Keratinocyte (primary cell): ENCODE measurements at regions not wholly inside any gene's neighbourhood (a gene's known extent, or its start where the extent isn't known, plus 50 kb on each side); places are given as distances from the start of the nearest gene placed in this dataset.

Source experiments
- DNase-seq: peaks from one replicate; pipeline ENCODE4 v3.0.0-alpha.2; 2011; ENCODE audit warnings: low read depth, missing footprints, low spot score
- FAIRE-seq: peaks from 2 replicates; lab custom pipeline; 2011; peaks lifted over from hg19 to GRCh38; lab: Jason Lieb, UNC
- H2AFZ ChIP-seq: 2 replicates; pipeline ENCODE4 v1.6.0; 2012; ENCODE audit warnings: low read length, control low read depth, inconsistent platforms; ENCODE audit not compliant: control insufficient read depth
- H3K27ac ChIP-seq: 2 replicates; pipeline ENCODE4 v1.5.1; 2011; ENCODE audit warnings: low read length; ENCODE audit not compliant: control insufficient read depth, insufficient read depth
- H3K27me3 ChIP-seq: 3 replicates; pipeline ENCODE4 v1.6.0; 2011; ENCODE audit warnings: low read length; ENCODE audit not compliant: control insufficient read depth, insufficient read depth; ENCODE audit errors: extremely low read depth
- H3K36me3 ChIP-seq, 2 experiments: 2 replicates in 1 of 2; 3 replicates in 1 of 2; pipeline ENCODE4 v1.5.1; 2011; ENCODE audit warnings: low read length in 2 of 2, mild to moderate bottlenecking in 1 of 2; ENCODE audit not compliant: control insufficient read depth in 2 of 2, insufficient read depth in 2 of 2; ENCODE audit errors: extremely low read depth in 1 of 2
- H3K4me1 ChIP-seq: 3 replicates; pipeline ENCODE4 v1.5.1; 2011; ENCODE audit warnings: low read length; ENCODE audit not compliant: control insufficient read depth, insufficient read depth; ENCODE audit errors: extremely low read depth
- H3K4me2 ChIP-seq: 3 replicates; pipeline ENCODE4 v1.6.0; 2011; ENCODE audit warnings: low read depth, low read length; ENCODE audit not compliant: control insufficient read depth, insufficient read depth; ENCODE audit errors: extremely low read depth
- H3K4me3 ChIP-seq, 3 experiments: fragments of 200-600 bp in 1 of 3; sonication (generic) in 1 of 3; 2 replicates in 2 of 3; 3 replicates in 1 of 3; pipeline ENCODE4 v1.5.1; 2011 to 2016; ENCODE audit warnings: low read length in 3 of 3, mild to moderate bottlenecking in 3 of 3, control low read depth in 2 of 3, inconsistent platforms in 1 of 3, low read depth in 1 of 3, mixed read lengths in 1 of 3, mixed run types in 1 of 3, moderate library complexity in 1 of 3; ENCODE audit not compliant: control insufficient read depth in 2 of 3, insufficient read depth in 2 of 3; ENCODE audit errors: extremely low read depth in 1 of 3
- H3K79me2 ChIP-seq: 2 replicates; pipeline ENCODE4 v1.6.0; 2012; ENCODE audit warnings: low read length; ENCODE audit not compliant: control insufficient read depth, insufficient read depth
- H3K9ac ChIP-seq: 3 replicates; pipeline ENCODE4 v1.6.0; 2011; ENCODE audit warnings: low read length; ENCODE audit not compliant: control insufficient read depth, insufficient read depth; ENCODE audit errors: extremely low read depth
- H3K9me1 ChIP-seq: 3 replicates; pipeline ENCODE4 v1.6.0; 2011; ENCODE audit warnings: low read length; ENCODE audit not compliant: control insufficient read depth, insufficient read depth; ENCODE audit errors: extremely low read depth
- H3K9me3 ChIP-seq: 2 replicates; pipeline ENCODE4 v1.5.1; 2012; ENCODE audit warnings: low read depth, low read length; ENCODE audit not compliant: control insufficient read depth
- H4K20me1 ChIP-seq: 3 replicates; pipeline ENCODE4 v1.6.0; 2011; ENCODE audit warnings: low read length; ENCODE audit not compliant: control insufficient read depth, insufficient read depth; ENCODE audit errors: extremely low read depth
- CTCF ChIP-seq, 3 experiments: IDR thresholded peaks in 1 of 3; conservative IDR thresholded peaks in 1 of 3; optimal IDR thresholded peaks in 1 of 3; 2 replicates in 2 of 3; 3 replicates in 1 of 3; pipeline versions ENCODE3 to v1.5.1; 2011; ENCODE audit warnings: low read length in 3 of 3, mild to moderate bottlenecking in 3 of 3, moderate library complexity in 2 of 3, control low read depth in 1 of 3, inconsistent platforms in 1 of 3; ENCODE audit not compliant: insufficient read depth in 2 of 3; ENCODE audit errors: extremely low read depth in 1 of 3
- EZH2 ChIP-seq: IDR thresholded peaks from one replicate; pipeline ENCODE4 v1.6.1; 2012; ENCODE audit warnings: inconsistent platforms, mild to moderate bottlenecking, low read length, moderate library complexity
- dilution Hi-C: fragments of 300-500 bp; cut with MboI; formaldehyde crosslinking; loops from one replicate; pipeline ENCODE4 v1.7.0; 2020; ENCODE audit warnings: low sequenced_read_pairs; ENCODE audit not compliant: extremely low pct_ligation_motif_present

GRCh38 chr2:2879071-2879470, 498.5 kb downstream of the EIPR1 start:
- no peaks in the 10 kb centered on the region for H4K20me1 ChIP-seq
- no peaks in the 10 kb centered on the region for H3K9me3 ChIP-seq
- no peaks in the 10 kb centered on the region for H3K79me2 ChIP-seq
- H2AFZ ChIP-seq, result no peak overlapping the region
- no peaks in the 10 kb centered on the region for H3K4me1 ChIP-seq
- DNase-seq (no peak), FAIRE-seq (no peak)
- no peak overlapping the region for H3K27ac ChIP-seq
- H3K9ac ChIP-seq, result no peak overlapping the region
- no peaks in the 10 kb centered on the region for H3K9me1 ChIP-seq
- no peaks in the 10 kb centered on the region for H3K36me3 ChIP-seq
- H3K4me3 ChIP-seq, result no peak overlapping the region
- TF ChIP-seq EZH2 (no peak), CTCF (optimal IDR thresholded peaks at IDR 0.05 in 1 of 3, IDR thresholded peaks at IDR 0.05 in 1 of 3, conservative IDR thresholded peaks at IDR 0.05 in 1 of 3; ENCODE audit: extremely low read depth in 1 of 3, insufficient read depth in 2 of 3, low read length in 3 of 3) (no peak)
- dilution Hi-C loops, result no loop called here
- no peak overlapping the region for H3K4me2 ChIP-seq
- peaks cover 9% of the 10 kb centered on the region for H3K27me3 ChIP-seq

- no peaks in the 10 kb centered on the region for H3K36me3 ChIP-seq
- no peaks in the 10 kb centered on the region for H3K79me2 ChIP-seq
- H2AFZ ChIP-seq, result no peak overlapping the region
- peaks cover 9% of the 10 kb centered on the region for H3K27me3 ChIP-seq
- no peaks in the 10 kb centered on the region for H3K4me1 ChIP-seq
- H3K4me3 ChIP-seq, result no peak overlapping the region
- no peak overlapping the region for H3K27ac ChIP-seq
- FAIRE-seq, result no peak
- no peaks in the 10 kb centered on the region for H3K9me1 ChIP-seq
- H3K9ac ChIP-seq, result no peak overlapping the region
- H4K20me1 ChIP-seq, result no peaks in the 10 kb centered on the region
- H3K9me3 ChIP-seq, result no peaks in the 10 kb centered on the region
- no peak overlapping the region for H3K4me2 ChIP-seq
- dilution Hi-C loops, result no loop called here
- DNase-seq, result no peak
- TF ChIP-seq EZH2 (no peak), CTCF (optimal IDR thresholded peaks at IDR 0.05 in 1 of 3, IDR thresholded peaks at IDR 0.05 in 1 of 3, conservative IDR thresholded peaks at IDR 0.05 in 1 of 3; ENCODE audit: extremely low read depth in 1 of 3, insufficient read depth in 2 of 3, low read length in 3 of 3) (peak in 1 of 3 experiments; percentile 15)
Measured at GRCh38 chr2:2877427-2877826, 500.2 kb downstream of the EIPR1 start.
